Stomach (tissue), 4 donors: ENCODE measurements at regions not wholly inside any gene's neighbourhood (a gene's known extent, or its start where the extent isn't known, plus 50 kb on each side); places are given as distances from the start of the nearest gene placed in this dataset.

Experiments
- EP300 ChIP-seq: sonication (generic); formaldehyde crosslinking; IDR thresholded peaks from one replicate; pipeline ENCODE4 v1.6.1; 2017; ENCODE audit warnings: antibody characterized with exemption
- POLR2A ChIP-seq, 4 donors: fragments of 450-650 bp; IDR thresholded peaks; one replicate each; pipeline ENCODE4 v1.6.1; 2016; ENCODE audit warnings: antibody characterized with exemption in 4 of 4, control low read depth in 2 of 4, mild to moderate bottlenecking in 1 of 4, moderate library complexity in 1 of 4

GRCh38 chrX:39936886-39937770 is 160.6 kb downstream of the BCOR start:
- TF ChIP-seq POLR2A (IDR thresholded peaks at IDR 0.05) (no peak), EP300 (no peak)
